ENCODE measurements at regions not wholly inside any gene's neighbourhood (a gene's known extent, or its start where the extent isn't known, plus 50 kb on each side); places are given as distances from the start of the nearest gene placed in this dataset.

GRCh38 chr12:128140551-128140950 lies 126.4 kb upstream of the TMEM132C start:
- no peak for DNase-seq (ENCODE audit: low read depth)
- Histone ChIP-seq H3K36me3 (ENCODE audit: control insufficient read depth, insufficient read depth, low read length) (no peaks in the 10 kb centered on the region), H3K27me3 (ENCODE audit: control insufficient read depth, insufficient read depth, low read length) (no peaks in the 10 kb centered on the region), H3K4me3 (ENCODE audit: low read depth, low read length) (no peak overlapping the region)
- TF ChIP-seq CTCF (IDR thresholded peaks at IDR 0.05; ENCODE audit: insufficient read depth, low read length, poor library complexity, severe bottlenecking), result no peak

- no peaks in the 10 kb centered on the region for H3K27me3 ChIP-seq (ENCODE audit: control insufficient read depth, insufficient read depth, low read length)
- no peak for TF ChIP-seq CTCF (IDR thresholded peaks at IDR 0.05; ENCODE audit: insufficient read depth, low read length, poor library complexity, severe bottlenecking)
- no peaks in the 10 kb centered on the region for H3K36me3 ChIP-seq (ENCODE audit: control insufficient read depth, insufficient read depth, low read length)
- DNase-seq (ENCODE audit: low read depth), result no peak
- no peak overlapping the region for H3K4me3 ChIP-seq (ENCODE audit: low read depth, low read length)
Observed at GRCh38 chr12:128150961-128151360, 116.0 kb upstream of the TMEM132C start.

GRCh38 chr12:128155571-128155970 lies 111.4 kb upstream of the TMEM132C start:
- H3K36me3 ChIP-seq (ENCODE audit: control insufficient read depth, insufficient read depth, low read length), result no peaks in the 10 kb centered on the region
- no peaks in the 10 kb centered on the region for H3K27me3 ChIP-seq (ENCODE audit: control insufficient read depth, insufficient read depth, low read length)
- DNase-seq (ENCODE audit: low read depth), result no peak
- no peak for TF ChIP-seq CTCF (IDR thresholded peaks at IDR 0.05; ENCODE audit: insufficient read depth, low read length, poor library complexity, severe bottlenecking)
- no peak overlapping the region for H3K4me3 ChIP-seq (ENCODE audit: low read depth, low read length)

GRCh38 chr12:128163086-128163485 lies 103.9 kb upstream of the TMEM132C start:
- no peak overlapping the region for H3K4me3 ChIP-seq (ENCODE audit: low read depth, low read length)
- H3K36me3 ChIP-seq (ENCODE audit: control insufficient read depth, insufficient read depth, low read length), result no peaks in the 10 kb centered on the region
- TF ChIP-seq CTCF (IDR thresholded peaks at IDR 0.05; ENCODE audit: insufficient read depth, low read length, poor library complexity, severe bottlenecking), result no peak
- no peaks in the 10 kb centered on the region for H3K27me3 ChIP-seq (ENCODE audit: control insufficient read depth, insufficient read depth, low read length)
- no peak for DNase-seq (ENCODE audit: low read depth)

- TF ChIP-seq CTCF (IDR thresholded peaks at IDR 0.05; ENCODE audit: insufficient read depth, low read length, poor library complexity, severe bottlenecking), result no peak
- Histone ChIP-seq H3K4me3 (ENCODE audit: low read depth, low read length) (no peak overlapping the region), H3K36me3 (ENCODE audit: control insufficient read depth, insufficient read depth, low read length) (no peaks in the 10 kb centered on the region), H3K27me3 (ENCODE audit: control insufficient read depth, insufficient read depth, low read length) (no peaks in the 10 kb centered on the region)
- no peak for DNase-seq (ENCODE audit: low read depth)
Observed at GRCh38 chr12:128164533-128164932, 102.4 kb upstream of the TMEM132C start.

- no peak for TF ChIP-seq CTCF (IDR thresholded peaks at IDR 0.05; ENCODE audit: insufficient read depth, low read length, poor library complexity, severe bottlenecking)
- H3K36me3 ChIP-seq (ENCODE audit: control insufficient read depth, insufficient read depth, low read length), result no peaks in the 10 kb centered on the region
- H3K27me3 ChIP-seq (ENCODE audit: control insufficient read depth, insufficient read depth, low read length), result no peaks in the 10 kb centered on the region
- H3K4me3 ChIP-seq (ENCODE audit: low read depth, low read length), result no peak overlapping the region
- no peak for DNase-seq (ENCODE audit: low read depth)
Observed at GRCh38 chr12:128165387-128165786, 101.6 kb upstream of the TMEM132C start.
